ENCODE measurements at regions not wholly inside any gene's neighbourhood (a gene's known extent, or its start where the extent isn't known, plus 50 kb on each side); places are given as distances from the start of the nearest gene placed in this dataset.
A peak's percentile ranks its signal among the peaks of the same experiment; 100 is the strongest.
"Not testable (repeated sequence)": the region's sequence is repeated elsewhere in the genome, so short reads cannot be mapped to it uniquely, and the experiment has no call there.

DNA sequence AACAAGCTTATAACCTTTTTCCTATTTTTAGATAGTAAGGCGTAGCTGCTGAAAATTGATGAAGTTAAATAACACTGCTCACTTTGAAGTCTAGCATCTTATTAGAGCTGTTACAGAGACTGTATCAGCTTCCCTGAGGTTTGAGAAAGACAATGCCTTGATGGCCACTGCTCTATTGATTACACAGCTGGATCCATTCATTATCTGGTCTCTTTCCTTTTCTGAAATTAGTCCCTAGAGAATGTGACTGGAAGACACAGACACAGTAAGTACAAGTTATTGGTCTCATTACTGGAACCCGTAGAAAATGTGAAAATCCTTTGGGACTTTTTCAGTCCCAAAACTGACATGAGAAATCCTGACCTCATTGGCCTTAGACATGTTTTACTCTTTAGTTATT lies 188.3 kb downstream of the NAF1 start:
- TF ChIP-seq, protein P1, sequence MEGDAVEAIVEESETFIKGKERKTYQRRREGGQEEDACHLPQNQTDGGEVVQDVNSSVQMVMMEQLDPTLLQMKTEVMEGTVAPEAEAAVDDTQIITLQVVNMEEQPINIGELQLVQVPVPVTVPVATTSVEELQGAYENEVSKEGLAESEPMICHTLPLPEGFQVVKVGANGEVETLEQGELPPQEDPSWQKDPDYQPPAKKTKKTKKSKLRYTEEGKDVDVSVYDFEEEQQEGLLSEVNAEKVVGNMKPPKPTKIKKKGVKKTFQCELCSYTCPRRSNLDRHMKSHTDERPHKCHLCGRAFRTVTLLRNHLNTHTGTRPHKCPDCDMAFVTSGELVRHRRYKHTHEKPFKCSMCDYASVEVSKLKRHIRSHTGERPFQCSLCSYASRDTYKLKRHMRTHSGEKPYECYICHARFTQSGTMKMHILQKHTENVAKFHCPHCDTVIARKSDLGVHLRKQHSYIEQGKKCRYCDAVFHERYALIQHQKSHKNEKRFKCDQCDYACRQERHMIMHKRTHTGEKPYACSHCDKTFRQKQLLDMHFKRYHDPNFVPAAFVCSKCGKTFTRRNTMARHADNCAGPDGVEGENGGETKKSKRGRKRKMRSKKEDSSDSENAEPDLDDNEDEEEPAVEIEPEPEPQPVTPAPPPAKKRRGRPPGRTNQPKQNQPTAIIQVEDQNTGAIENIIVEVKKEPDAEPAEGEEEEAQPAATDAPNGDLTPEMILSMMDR (IDR thresholded peaks at IDR 0.05; ENCODE audit: control insufficient read depth, extremely low read depth, insufficient read depth): no peak
- DNase-seq (ENCODE audit: low read depth): no peak
- no peak overlapping the region for H3K4me3 ChIP-seq (ENCODE audit: low read depth, low read length)

DNA sequence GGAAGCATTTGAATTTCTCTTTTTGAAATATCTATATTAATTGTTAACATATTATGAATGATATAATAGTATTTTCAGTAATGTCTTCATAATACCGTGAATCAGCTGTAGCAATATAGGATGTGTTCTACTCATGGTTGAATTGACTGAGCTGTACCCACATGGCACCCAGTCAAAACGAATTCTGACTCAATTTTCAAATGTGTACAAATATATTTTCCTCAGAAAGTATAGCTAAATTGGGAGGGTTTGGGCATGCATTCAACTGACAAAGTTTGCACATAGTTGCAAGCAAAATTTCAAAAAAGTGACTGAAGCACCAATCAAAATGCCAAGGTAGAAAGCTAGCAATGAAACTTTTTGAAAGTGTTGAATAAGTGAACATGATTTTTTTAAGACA lies 188.9 kb downstream of the NAF1 start:
- TF ChIP-seq, protein P1 (IDR thresholded peaks at IDR 0.05; ENCODE audit: control insufficient read depth, extremely low read depth, insufficient read depth): no peak
- DNase-seq (ENCODE audit: low read depth): no peak
- H3K4me3 ChIP-seq (ENCODE audit: low read depth, low read length): no peak overlapping the region

DNA sequence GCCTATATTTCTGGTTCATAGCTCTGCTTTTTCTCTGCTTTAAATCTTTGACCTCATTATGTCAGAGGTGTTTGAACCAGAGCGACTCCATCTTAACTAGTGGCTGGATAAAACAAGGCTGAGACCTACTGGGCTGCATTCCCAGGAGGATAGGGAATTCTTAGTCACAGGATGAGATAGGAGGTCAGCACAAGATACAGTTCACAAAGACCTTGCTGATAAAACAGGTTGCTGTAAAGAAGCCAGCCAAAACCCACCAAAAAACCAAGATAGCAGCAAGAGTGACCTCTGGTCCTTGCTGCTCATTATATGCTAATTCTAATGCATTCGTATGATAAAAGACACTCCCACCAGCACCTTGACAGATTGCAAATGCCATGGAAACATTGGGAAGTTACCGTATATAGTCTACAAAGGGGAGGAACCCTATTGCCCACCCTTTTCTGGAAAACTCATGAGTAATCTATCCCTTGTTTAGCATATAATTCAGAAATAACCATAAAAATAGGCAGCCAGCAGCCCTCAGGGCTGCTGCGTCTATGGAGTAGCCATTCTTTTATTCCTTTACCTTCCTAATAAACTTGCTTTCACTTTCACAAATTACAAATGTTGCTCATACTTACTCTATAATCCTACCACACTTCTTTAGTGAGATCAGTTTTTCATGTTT lies 193.9 kb downstream of the NAF1 start:
- TF ChIP-seq, protein P1 (IDR thresholded peaks at IDR 0.05; ENCODE audit: control insufficient read depth, extremely low read depth, insufficient read depth): no peak
- DNase-seq (ENCODE audit: low read depth): no peak
- H3K4me3 ChIP-seq (ENCODE audit: low read depth, low read length): no peak overlapping the region

DNA sequence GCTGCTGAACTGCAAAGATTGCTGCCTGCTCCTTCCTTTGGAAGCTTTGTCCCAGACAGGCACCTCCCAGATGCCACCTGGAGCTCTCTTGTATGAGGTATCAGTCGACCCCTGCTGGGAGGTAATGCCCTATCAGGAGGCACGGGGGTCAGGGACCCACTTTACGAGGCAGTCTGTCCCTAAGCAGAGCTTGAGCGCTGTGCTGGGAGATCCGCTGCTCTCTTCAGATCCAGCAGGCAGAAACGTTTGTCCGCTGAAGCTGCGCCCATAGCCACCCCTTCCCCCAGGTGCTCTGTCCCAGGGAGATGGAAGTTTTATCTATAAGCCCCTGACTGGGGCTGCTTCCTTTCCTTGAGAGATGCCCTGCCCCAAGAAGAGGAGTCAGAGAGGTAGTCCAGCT lies 197.5 kb downstream of the NAF1 start:
- TF ChIP-seq, protein P1 (IDR thresholded peaks at IDR 0.05; ENCODE audit: control insufficient read depth, extremely low read depth, insufficient read depth): no peak
- no peak overlapping the region for H3K4me3 ChIP-seq (ENCODE audit: low read depth, low read length)
- DNase-seq (ENCODE audit: low read depth): no peak

DNA sequence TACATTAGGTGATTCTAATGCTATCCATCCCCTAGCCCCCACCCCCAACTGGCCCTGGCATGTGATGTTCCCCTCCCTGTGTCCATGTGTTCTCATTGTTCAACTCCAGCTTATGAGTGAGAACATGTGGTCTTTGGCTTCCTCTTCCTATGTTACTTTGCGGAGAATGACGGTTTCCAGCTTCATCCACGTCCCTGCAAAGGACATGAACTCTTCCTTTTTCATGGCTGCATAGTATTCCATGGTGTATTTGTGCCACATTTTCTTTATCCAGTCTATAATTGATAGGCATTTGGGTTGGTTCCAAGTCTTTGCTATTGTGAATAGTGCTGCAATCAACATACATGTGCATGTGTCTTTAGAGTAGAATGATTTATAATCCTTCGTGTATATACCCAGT lies 200.7 kb downstream of the NAF1 start:
- DNase-seq (ENCODE audit: low read depth); H3K4me3 ChIP-seq (ENCODE audit: low read depth, low read length): not testable (repeated sequence)

DNA sequence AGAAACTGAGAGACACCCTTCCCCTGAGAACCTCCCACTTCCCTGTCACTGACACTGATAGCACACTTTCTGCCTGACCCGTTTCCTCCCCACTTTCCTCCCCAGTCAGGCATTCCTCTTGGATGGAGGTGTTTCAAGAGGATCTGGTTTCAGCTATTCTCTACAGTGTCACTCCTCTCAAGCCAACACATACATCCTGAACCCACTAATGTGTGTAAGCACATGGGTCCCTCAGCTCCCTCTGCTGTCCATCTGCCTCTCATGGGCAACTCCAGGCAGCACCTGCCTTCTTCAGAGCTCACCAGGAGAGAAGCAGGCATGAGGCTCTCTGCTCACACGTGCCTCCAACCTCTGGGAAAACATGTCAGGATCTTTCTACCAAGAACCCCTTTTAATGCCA lies 207.6 kb downstream of the NAF1 start:
- DNase-seq (ENCODE audit: low read depth): no peak
- H3K4me3 ChIP-seq (ENCODE audit: low read depth, low read length): no peak overlapping the region
- TF ChIP-seq, protein P1 (IDR thresholded peaks at IDR 0.05; ENCODE audit: control insufficient read depth, extremely low read depth, insufficient read depth): peak; percentile 40

DNA sequence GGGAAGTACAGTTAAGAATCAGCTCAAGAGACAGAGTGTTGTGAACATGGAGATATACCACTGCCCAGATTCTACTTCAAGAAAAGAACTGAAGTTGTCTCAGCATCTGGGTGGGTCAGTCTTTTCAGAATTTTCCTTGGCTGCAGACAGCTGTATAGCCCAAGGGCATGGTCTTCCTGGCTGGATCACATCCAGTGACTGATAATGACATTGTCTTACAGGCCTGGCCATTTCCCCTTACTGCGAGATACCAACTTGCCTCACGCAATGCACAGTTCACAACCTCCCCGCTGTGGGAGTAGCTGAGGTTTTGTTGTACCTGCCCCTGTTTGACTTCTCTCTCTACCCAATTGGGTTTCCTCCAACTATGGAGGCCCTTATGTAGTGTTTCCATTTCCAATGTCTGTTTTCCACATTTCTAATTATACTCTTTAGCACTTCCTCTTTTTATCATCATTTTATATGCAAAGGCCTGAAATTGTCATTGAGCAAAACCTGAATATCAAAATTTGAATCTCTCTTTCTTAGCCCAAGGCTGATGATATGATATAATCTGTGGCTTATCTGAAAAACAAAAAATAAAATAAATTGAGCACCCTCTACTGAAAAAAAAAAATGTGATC lies 209.1 kb downstream of the NAF1 start:
- DNase-seq (ENCODE audit: low read depth): no peak
- TF ChIP-seq, protein P1 (IDR thresholded peaks at IDR 0.05; ENCODE audit: control insufficient read depth, extremely low read depth, insufficient read depth): no peak
- no peak overlapping the region for H3K4me3 ChIP-seq (ENCODE audit: low read depth, low read length)
